OCI-LY1 (cell line): ENCODE measurements at regions not wholly inside any gene's neighbourhood (a gene's known extent, or its start where the extent isn't known, plus 50 kb on each side); places are given as distances from the start of the nearest gene placed in this dataset.

ENCODE experiments used
- CTCF ChIP-seq: fragments of 200-600 bp; sonication (generic), shearing (Covaris generic); IDR thresholded peaks from 2 replicates; pipeline ENCODE4 v1.5.1; 2017; ENCODE audit warnings: mild to moderate bottlenecking, antibody characterized with exemption, low read length, moderate library complexity, mixed read lengths
- EZH2 ChIP-seq: fragments of 200-600 bp; sonication (generic), shearing (Covaris generic); IDR thresholded peaks from 2 replicates; pipeline ENCODE4 v1.8.0; 2017; ENCODE audit warnings: borderline replicate concordance, mixed run types, mild to moderate bottlenecking, antibody characterized with exemption, low read length, moderate library complexity, mixed read lengths

GRCh38 chr10:125562737-125563136, 120.2 kb downstream of the TEX36 start:
- no peak for TF ChIP-seq EZH2
- no peak for TF ChIP-seq CTCF
